MM.1S (cell line): ENCODE measurements at regions not wholly inside any gene's neighbourhood (a gene's known extent, or its start where the extent isn't known, plus 50 kb on each side); places are given as distances from the start of the nearest gene placed in this dataset.

ENCODE experiments used
- DNase-seq: peaks from one replicate; pipeline ENCODE4 v3.0.0-alpha.2; 2015
- H2AFZ ChIP-seq: fragments of 300-600 bp; sonication (generic); 2 replicates; pipeline ENCODE4 v1.6.0; 2016; ENCODE audit warnings: antibody characterized with exemption, low read length
- H3F3A ChIP-seq: fragments of 300-600 bp; sonication (generic); 2 replicates; pipeline ENCODE4 v1.6.1; 2016; ENCODE audit warnings: mild to moderate bottlenecking, antibody characterized with exemption, low read length, moderate library complexity, mixed read lengths; ENCODE audit not compliant: insufficient read depth
- H3K27ac ChIP-seq: fragments of 300-600 bp; sonication (generic); 2 replicates; pipeline ENCODE4 v1.5.1; 2016; ENCODE audit warnings: mild to moderate bottlenecking, low read length
- H3K27me3 ChIP-seq: fragments of 300-600 bp; sonication (generic); replicated peaks from 2 replicates; pipeline ENCODE4 v1.6.0; 2016; ENCODE audit warnings: low read length; ENCODE audit not compliant: insufficient read depth
- H3K36me3 ChIP-seq: fragments of 300-600 bp; sonication (generic); replicated peaks from 2 replicates; pipeline ENCODE4 v1.6.1; 2016; ENCODE audit warnings: mild to moderate bottlenecking, low read length, mixed read lengths; ENCODE audit not compliant: insufficient read depth
- H3K4me1 ChIP-seq: fragments of 300-600 bp; sonication (generic); 2 replicates; pipeline ENCODE4 v1.6.1; 2016; ENCODE audit warnings: low read length, mixed read lengths
- H3K4me2 ChIP-seq: fragments of 300-600 bp; sonication (generic); 2 replicates; pipeline ENCODE4 v1.6.0; 2016; ENCODE audit warnings: low read depth, low read length
- H3K4me3 ChIP-seq: fragments of 300-600 bp; sonication (generic); 2 replicates; pipeline ENCODE4 v1.5.1; 2016; ENCODE audit warnings: low read length, mixed read lengths
- H3K79me2 ChIP-seq: fragments of 300-600 bp; sonication (generic); 2 replicates; pipeline ENCODE4 v1.6.1; 2016; ENCODE audit warnings: mixed run types, low read length, mixed read lengths
- H3K9ac ChIP-seq: fragments of 300-600 bp; sonication (generic); 2 replicates; pipeline ENCODE4 v1.6.1; 2016; ENCODE audit warnings: low read length, mixed read lengths
- H3K9me2 ChIP-seq: fragments of 300-600 bp; sonication (generic); replicated peaks from 2 replicates; pipeline ENCODE4 v1.6.1; 2016; ENCODE audit warnings: mild to moderate bottlenecking, low read length, mixed read lengths; ENCODE audit not compliant: insufficient read depth
- H3K9me3 ChIP-seq: fragments of 300-600 bp; sonication (generic); replicated peaks from 2 replicates; pipeline ENCODE4 v1.6.1; 2016; ENCODE audit warnings: mild to moderate bottlenecking, low read length, mixed read lengths; ENCODE audit not compliant: insufficient read depth
- H4K20me1 ChIP-seq: fragments of 300-600 bp; sonication (generic); 2 replicates; pipeline ENCODE4 v1.6.1; 2016; ENCODE audit warnings: mild to moderate bottlenecking, low read length, moderate library complexity, mixed read lengths; ENCODE audit not compliant: insufficient read depth
- EZH2 ChIP-seq: fragments of 300-600 bp; sonication (generic); optimal IDR thresholded peaks from 2 replicates; pipeline ENCODE3; 2017; ENCODE audit warnings: low read depth, mild to moderate bottlenecking, antibody characterized with exemption, low read length, mixed read lengths
- EZH2phosphoT487 ChIP-seq: fragments of 300-600 bp; sonication (generic); IDR thresholded peaks from 2 replicates; pipeline ENCODE4 v1.6.1; 2018; ENCODE audit warnings: antibody characterized with exemption, low read length
- TF ChIP-seq, protein P1 (sequence below): fragments of 300-600 bp; sonication (generic); IDR thresholded peaks from 2 replicates; pipeline ENCODE4 v1.5.1; 2016; ENCODE audit warnings: antibody characterized with exemption, low read length, mixed read lengths

- Histone ChIP-seq H3K27ac (peak overlapping the region; percentile 74; the same call in 1 of the 2 replicates), H3K4me3 (no peak overlapping the region), H3K9ac (peak overlapping the region; percentile 14; the same call in 1 of the 2 replicates), H3K4me1 (peaks cover 24% of the 10 kb centered on the region), H3K36me3 (no peaks in the 10 kb centered on the region), H3K9me2 (no peaks in the 10 kb centered on the region), H2AFZ (no peak overlapping the region), H3F3A (peaks cover 10% of the 10 kb centered on the region; the same call in 1 of the 2 replicates), H3K79me2 (no peaks in the 10 kb centered on the region), H3K4me2 (peak overlapping the region; percentile 42), H4K20me1 (no peaks in the 10 kb centered on the region), H3K9me3 (no peaks in the 10 kb centered on the region), H3K27me3 (no peaks in the 10 kb centered on the region)
- peak; percentile 62 for DNase-seq
- no peak for TF ChIP-seq EZH2
- TF ChIP-seq, protein P1, sequence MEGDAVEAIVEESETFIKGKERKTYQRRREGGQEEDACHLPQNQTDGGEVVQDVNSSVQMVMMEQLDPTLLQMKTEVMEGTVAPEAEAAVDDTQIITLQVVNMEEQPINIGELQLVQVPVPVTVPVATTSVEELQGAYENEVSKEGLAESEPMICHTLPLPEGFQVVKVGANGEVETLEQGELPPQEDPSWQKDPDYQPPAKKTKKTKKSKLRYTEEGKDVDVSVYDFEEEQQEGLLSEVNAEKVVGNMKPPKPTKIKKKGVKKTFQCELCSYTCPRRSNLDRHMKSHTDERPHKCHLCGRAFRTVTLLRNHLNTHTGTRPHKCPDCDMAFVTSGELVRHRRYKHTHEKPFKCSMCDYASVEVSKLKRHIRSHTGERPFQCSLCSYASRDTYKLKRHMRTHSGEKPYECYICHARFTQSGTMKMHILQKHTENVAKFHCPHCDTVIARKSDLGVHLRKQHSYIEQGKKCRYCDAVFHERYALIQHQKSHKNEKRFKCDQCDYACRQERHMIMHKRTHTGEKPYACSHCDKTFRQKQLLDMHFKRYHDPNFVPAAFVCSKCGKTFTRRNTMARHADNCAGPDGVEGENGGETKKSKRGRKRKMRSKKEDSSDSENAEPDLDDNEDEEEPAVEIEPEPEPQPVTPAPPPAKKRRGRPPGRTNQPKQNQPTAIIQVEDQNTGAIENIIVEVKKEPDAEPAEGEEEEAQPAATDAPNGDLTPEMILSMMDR = no peak
- no peak for TF ChIP-seq EZH2phosphoT487
These were observed 510.4 kb downstream of the BUD13 start for GRCh38 chr11:116262370-116262769.

- Histone ChIP-seq H3K79me2 (no peaks in the 10 kb centered on the region), H3K4me3 (no peak overlapping the region), H3K36me3 (no peaks in the 10 kb centered on the region), H3K9ac (no peak overlapping the region), H3K9me2 (no peaks in the 10 kb centered on the region), H2AFZ (no peak overlapping the region), H3K27ac (peak overlapping the region; percentile 74; the same call in 1 of the 2 replicates), H3K27me3 (no peaks in the 10 kb centered on the region), H4K20me1 (no peaks in the 10 kb centered on the region), H3F3A (peaks cover 10% of the 10 kb centered on the region; the same call in 1 of the 2 replicates), H3K9me3 (no peaks in the 10 kb centered on the region), H3K4me1 (peaks cover 24% of the 10 kb centered on the region), H3K4me2 (peak overlapping the region; percentile 42; the same call in 1 of the 2 replicates)
- no peak for DNase-seq
- TF ChIP-seq EZH2 = no peak
- TF ChIP-seq EZH2phosphoT487 = no peak
- TF ChIP-seq, protein P1 = no peak
These were observed 511.2 kb downstream of the BUD13 start for GRCh38 chr11:116261606-116262005.

DNA sequence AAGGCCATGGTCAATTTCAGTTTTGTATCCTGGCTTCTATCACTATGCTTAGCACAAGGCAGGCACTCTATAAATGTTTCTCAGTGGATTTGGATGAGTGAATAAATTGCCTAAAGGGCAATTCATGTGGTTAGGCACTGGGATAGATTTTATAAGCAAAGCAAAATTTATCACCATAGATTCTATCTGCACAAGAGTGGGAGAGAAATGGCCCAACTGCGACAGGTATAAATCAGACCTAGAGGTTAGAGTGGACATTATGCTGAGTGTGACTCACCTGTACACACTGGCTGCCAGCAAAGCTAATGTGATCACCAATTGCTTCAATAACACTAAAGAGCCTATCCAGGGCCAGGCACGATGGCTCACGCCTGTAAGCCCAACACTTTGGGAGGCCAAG, 514.0 kb downstream of the BUD13 start:
- peaks cover 10% of the 10 kb centered on the region; the same call in 1 of the 2 replicates for H3F3A ChIP-seq
- TF ChIP-seq EZH2 = no peak
- TF ChIP-seq, protein P1 = no peak
- no peak for TF ChIP-seq EZH2phosphoT487
- H3K9me2 ChIP-seq = no peaks in the 10 kb centered on the region
- no peak for DNase-seq
- H3K36me3 ChIP-seq = no peaks in the 10 kb centered on the region
- no peaks in the 10 kb centered on the region for H3K9me3 ChIP-seq
- H3K4me3 ChIP-seq = no peak overlapping the region
- no peaks in the 10 kb centered on the region for H4K20me1 ChIP-seq
- no peak overlapping the region for H3K27ac ChIP-seq
- H3K27me3 ChIP-seq = no peaks in the 10 kb centered on the region
- no peaks in the 10 kb centered on the region for H3K79me2 ChIP-seq
- H3K9ac ChIP-seq = no peak overlapping the region
- no peak overlapping the region for H3K4me2 ChIP-seq
- H2AFZ ChIP-seq = no peak overlapping the region
- H3K4me1 ChIP-seq = peaks cover 24% of the 10 kb centered on the region
